ENCODE measurements at regions not wholly inside any gene's neighbourhood (a gene's known extent, or its start where the extent isn't known, plus 50 kb on each side); places are given as distances from the start of the nearest gene placed in this dataset.

GRCh38 chr9:3674561-3674960 lies 148.8 kb upstream of the RFX3 start:
- H3K4me2 ChIP-seq (ENCODE audit: control insufficient read depth, insufficient read depth) = no peak overlapping the region
- no peak for DNase-seq (ENCODE audit: low read depth, low spot score)
- H3K9me3 ChIP-seq (replicated peaks; ENCODE audit: control insufficient read depth, insufficient read depth, low read length) = no peaks in the 10 kb centered on the region
- ATAC-seq = no peak
- WGBS (ENCODE audit: insufficient coverage, insufficient replicate concordance, low lambda C conversion rate, missing lambda C conversion rate) = 85% methylated on average over 5 of the region's 5 CpGs
- no peak for FAIRE-seq
- H3K4me3 ChIP-seq = no peak overlapping the region
- POLR2A ChIA-PET = no interaction called here
- SMC1A ChIA-PET (ENCODE audit: uncharacterized antibody, unreplicated experiment) = interaction anchor here (0.7 to 2.4 kb wide), 4 partner anchors 10 to 206 kb away, joined by 3 to 6 read pairs (median 3); no protein-coding TSS in a partner anchor
- no peak for TF ChIP-seq NR2F1 (conservative IDR thresholded peaks at IDR 0.05)
- no peak for TF ChIP-seq ZNF217 (IDR thresholded peaks at IDR 0.05)
- TF ChIP-seq KAT2A (conservative IDR thresholded peaks at IDR 0.05; ENCODE audit: control insufficient read depth, low read depth, low read length) = no peak
- no peak for TF ChIP-seq PAX5 (IDR thresholded peaks at IDR 0.05; ENCODE audit: borderline replicate concordance, low read depth, low read length)
- no peak for TF ChIP-seq JUNB (IDR thresholded peaks at IDR 0.05)
- TF ChIP-seq MTA2 (IDR thresholded peaks at IDR 0.05; ENCODE audit: low read depth) = no peak
- no peak for TF ChIP-seq ZBED1 (IDR thresholded peaks at IDR 0.05; ENCODE audit: borderline replicate concordance)
- TF ChIP-seq HDGF (IDR thresholded peaks at IDR 0.05) = no peak
- no peak for TF ChIP-seq POLR2A (IDR thresholded peaks at IDR 0.05; ENCODE audit: low read depth, low read length)
- no peak for TF ChIP-seq CREM (IDR thresholded peaks at IDR 0.05; ENCODE audit: low read depth)
- TF ChIP-seq SREBF1 (IDR thresholded peaks at IDR 0.05; ENCODE audit: low read length) = no peak
- TF ChIP-seq IRF4 (IDR thresholded peaks at IDR 0.05; ENCODE audit: low read depth, low read length) = no peak
- TF ChIP-seq MYC (IDR thresholded peaks at IDR 0.05; ENCODE audit: insufficient read depth, insufficient read length, insufficient replicate concordance, low read length, severe bottlenecking) = no peak
- TF ChIP-seq, protein P1, sequence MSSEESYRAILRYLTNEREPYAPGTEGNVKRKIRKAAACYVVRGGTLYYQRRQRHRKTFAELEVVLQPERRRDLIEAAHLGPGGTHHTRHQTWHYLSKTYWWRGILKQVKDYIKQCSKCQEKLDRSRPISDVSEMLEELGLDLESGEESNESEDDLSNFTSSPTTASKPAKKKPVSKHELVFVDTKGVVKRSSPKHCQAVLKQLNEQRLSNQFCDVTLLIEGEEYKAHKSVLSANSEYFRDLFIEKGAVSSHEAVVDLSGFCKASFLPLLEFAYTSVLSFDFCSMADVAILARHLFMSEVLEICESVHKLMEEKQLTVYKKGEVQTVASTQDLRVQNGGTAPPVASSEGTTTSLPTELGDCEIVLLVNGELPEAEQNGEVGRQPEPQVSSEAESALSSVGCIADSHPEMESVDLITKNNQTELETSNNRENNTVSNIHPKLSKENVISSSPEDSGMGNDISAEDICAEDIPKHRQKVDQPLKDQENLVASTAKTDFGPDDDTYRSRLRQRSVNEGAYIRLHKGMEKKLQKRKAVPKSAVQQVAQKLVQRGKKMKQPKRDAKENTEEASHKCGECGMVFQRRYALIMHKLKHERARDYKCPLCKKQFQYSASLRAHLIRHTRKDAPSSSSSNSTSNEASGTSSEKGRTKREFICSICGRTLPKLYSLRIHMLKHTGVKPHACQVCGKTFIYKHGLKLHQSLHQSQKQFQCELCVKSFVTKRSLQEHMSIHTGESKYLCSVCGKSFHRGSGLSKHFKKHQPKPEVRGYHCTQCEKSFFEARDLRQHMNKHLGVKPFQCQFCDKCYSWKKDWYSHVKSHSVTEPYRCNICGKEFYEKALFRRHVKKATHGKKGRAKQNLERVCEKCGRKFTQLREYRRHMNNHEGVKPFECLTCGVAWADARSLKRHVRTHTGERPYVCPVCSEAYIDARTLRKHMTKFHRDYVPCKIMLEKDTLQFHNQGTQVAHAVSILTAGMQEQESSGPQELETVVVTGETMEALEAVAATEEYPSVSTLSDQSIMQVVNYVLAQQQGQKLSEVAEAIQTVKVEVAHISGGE (CRISPR knock-in tag; IDR thresholded peaks at IDR 0.05) = no peak
- no peak for TF ChIP-seq JUND (IDR thresholded peaks at IDR 0.05; ENCODE audit: low read depth, low read length)
- TF ChIP-seq BCL3 (IDR thresholded peaks at IDR 0.05; ENCODE audit: borderline replicate concordance, insufficient read depth, low read depth, low read length, poor library complexity, severe bottlenecking) = no peak
- no peak for TF ChIP-seq POLR2AphosphoS5 (IDR thresholded peaks at IDR 0.05; ENCODE audit: low read length)
- TF ChIP-seq, protein P2, sequence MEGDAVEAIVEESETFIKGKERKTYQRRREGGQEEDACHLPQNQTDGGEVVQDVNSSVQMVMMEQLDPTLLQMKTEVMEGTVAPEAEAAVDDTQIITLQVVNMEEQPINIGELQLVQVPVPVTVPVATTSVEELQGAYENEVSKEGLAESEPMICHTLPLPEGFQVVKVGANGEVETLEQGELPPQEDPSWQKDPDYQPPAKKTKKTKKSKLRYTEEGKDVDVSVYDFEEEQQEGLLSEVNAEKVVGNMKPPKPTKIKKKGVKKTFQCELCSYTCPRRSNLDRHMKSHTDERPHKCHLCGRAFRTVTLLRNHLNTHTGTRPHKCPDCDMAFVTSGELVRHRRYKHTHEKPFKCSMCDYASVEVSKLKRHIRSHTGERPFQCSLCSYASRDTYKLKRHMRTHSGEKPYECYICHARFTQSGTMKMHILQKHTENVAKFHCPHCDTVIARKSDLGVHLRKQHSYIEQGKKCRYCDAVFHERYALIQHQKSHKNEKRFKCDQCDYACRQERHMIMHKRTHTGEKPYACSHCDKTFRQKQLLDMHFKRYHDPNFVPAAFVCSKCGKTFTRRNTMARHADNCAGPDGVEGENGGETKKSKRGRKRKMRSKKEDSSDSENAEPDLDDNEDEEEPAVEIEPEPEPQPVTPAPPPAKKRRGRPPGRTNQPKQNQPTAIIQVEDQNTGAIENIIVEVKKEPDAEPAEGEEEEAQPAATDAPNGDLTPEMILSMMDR (IDR thresholded peaks at IDR 0.05 in 2 of 3, conservative IDR thresholded peaks at IDR 0.05 in 1 of 3; ENCODE audit: control insufficient read depth in 2 of 3, extremely low read depth in 1 of 3, insufficient read depth in 1 of 3, low read depth in 3 of 3, low read length in 3 of 3) = no peak
- H3K36me3 ChIP-seq (ENCODE audit: control insufficient read depth in 2 of 2, insufficient read depth in 2 of 2, low read length in 1 of 2) = no peaks in the 10 kb centered on the region; a peak in 2 of 4 replicates
- H2AFZ ChIP-seq (ENCODE audit: control insufficient read depth, low read depth, low read length) = no peak overlapping the region
- H3K9ac ChIP-seq (ENCODE audit: control insufficient read depth, insufficient read depth, low read length) = no peak overlapping the region
- in situ Hi-C loops (cut with MboI) = no loop called here
- H4K20me1 ChIP-seq (ENCODE audit: control insufficient read depth, insufficient read depth) = no peaks in the 10 kb centered on the region
- no peaks in the 10 kb centered on the region for H3K79me2 ChIP-seq (ENCODE audit: control insufficient read depth, insufficient read depth, low read length)
- CTCF ChIA-PET = interaction anchor here (0.9 kb wide), 1 partner anchor 25 kb away, joined by 3 read pairs; no protein-coding TSS in a partner anchor
- H3K27me3 ChIP-seq (replicated peaks in 1 of 2; ENCODE audit: control insufficient read depth in 2 of 2, insufficient read depth in 2 of 2, low read length in 1 of 2) = no peaks in the 10 kb centered on the region
- no peak overlapping the region for H3K27ac ChIP-seq (ENCODE audit: control insufficient read depth, insufficient read depth)
- H3K4me1 ChIP-seq (ENCODE audit: control insufficient read depth, insufficient read depth, low read length) = no peaks in the 10 kb centered on the region
- intact Hi-C loops (cut with micrococcal nuclease; ENCODE audit: unreplicated experiment) = no loop called here
- BruUV-seq (replicated peaks) = no TSS peak
- RAD21 ChIA-PET (ENCODE audit: unreplicated experiment) = no interaction called here
